Adrenal gland (tissue), 9 donors: ENCODE measurements at regions not wholly inside any gene's neighbourhood (a gene's known extent, or its start where the extent isn't known, plus 50 kb on each side); places are given as distances from the start of the nearest gene placed in this dataset.
"Not testable (repeated sequence)": the region's sequence is repeated elsewhere in the genome, so short reads cannot be mapped to it uniquely, and the experiment has no call there.

ENCODE experiments used
- DNase-seq, 7 donors: peaks; one replicate each; pipeline ENCODE4 v3.0.0-alpha.2; 2019 to 2020
- H3K27ac ChIP-seq, 5 donors: fragments of 200-600 bp; sonication (generic) in 4 of 5; 1 replicate in 3 of 5; 2 replicates in 2 of 5; pipeline versions ENCODE4 v1.5.1 to v1.8.0; 2016 to 2020; ENCODE audit warnings: mild to moderate bottlenecking in 1 of 5
- H3K27me3 ChIP-seq: fragments of 200-600 bp; 2 replicates; pipeline ENCODE4 v1.8.0; 2021
- H3K36me3 ChIP-seq, 2 donors: fragments of 200-600 bp; replicated peaks in 1 of 2; 1 replicate in 1 of 2; 2 replicates in 1 of 2; pipeline versions ENCODE4 v1.5.1 to v1.8.0; 2018 to 2022
- H3K4me1 ChIP-seq, 2 donors: fragments of 200-600 bp; replicated peaks in 1 of 2; 1 replicate in 1 of 2; 2 replicates in 1 of 2; pipeline versions ENCODE4 v1.5.1 to v1.8.0; 2018 to 2021
- H3K4me3 ChIP-seq, 4 donors: fragments of 200-600 bp; sonication (generic) in 3 of 4; one replicate each; pipeline ENCODE4 v1.5.1; 2016 to 2018
- H3K9me3 ChIP-seq, 3 donors: fragments of 200-600 bp; sonication (generic) in 1 of 3; replicated peaks in 1 of 3; 1 replicate in 2 of 3; 2 replicates in 1 of 3; pipeline versions ENCODE4 v1.5.1 to v1.8.0; 2016 to 2021
- POLR2A ChIP-seq, 2 donors: fragments of 450-650 bp; IDR thresholded peaks; one replicate each; pipeline ENCODE4 v1.6.1; 2017; ENCODE audit warnings: antibody characterized with exemption in 2 of 2, mild to moderate bottlenecking in 2 of 2, moderate library complexity in 1 of 2
- WGBS, 4 donors: extraction: QIAGEN DNeasy Blood & Tissue Kit in 2 of 4; methylation state at CpG; one replicate each; pipeline versions ENCODE4 v1.1.5 to v1.1.7; 2013 to 2017; 5-methylcytosine and 5-hydroxymethylcytosine counted together
- intact Hi-C, 2 donors: fragments of 100-400 bp; cut with DNase I; formaldehyde crosslinking; loops; one replicate each; pipeline versions ENCODE4 v1.14.1 to v1.15.0; 2022 to 2023
- TF ChIP-seq, protein P1 (sequence below), 6 experiments: fragments of 450-650 bp in 4 of 6; fragments of 200-600 bp in 2 of 6; sonication (generic) in 1 of 6; IDR thresholded peaks; 1 replicate in 5 of 6; 2 replicates in 1 of 6; pipeline versions ENCODE4 v1.5.1 to v1.8.0; 2016 to 2021; ENCODE audit warnings: antibody characterized with exemption in 6 of 6, mild to moderate bottlenecking in 2 of 6, moderate library complexity in 1 of 6
- donor health status: healthy with polysubstance abuse.
- donor health status: Bipolar disorder and iron deficiency.
- donor health status: DM: yes; HTN: yes; CAD: no.
- donor health status: DM: no; HTN: no; CAD: no.
- donor health status: DM: no; HTN: no; CAD: no.

- no peak overlapping the region for H3K4me3 ChIP-seq
- H3K36me3 ChIP-seq, result no peaks in the 10 kb centered on the region
- no peaks in the 10 kb centered on the region for H3K4me1 ChIP-seq
- WGBS, 4 donors, result 78 to 90% (median 80%) methylated on average over 1 of the region's 1 CpG
- no peak for DNase-seq
- no peaks in the 10 kb centered on the region for H3K27me3 ChIP-seq
- no peak overlapping the region for H3K27ac ChIP-seq
- TF ChIP-seq, protein P1, sequence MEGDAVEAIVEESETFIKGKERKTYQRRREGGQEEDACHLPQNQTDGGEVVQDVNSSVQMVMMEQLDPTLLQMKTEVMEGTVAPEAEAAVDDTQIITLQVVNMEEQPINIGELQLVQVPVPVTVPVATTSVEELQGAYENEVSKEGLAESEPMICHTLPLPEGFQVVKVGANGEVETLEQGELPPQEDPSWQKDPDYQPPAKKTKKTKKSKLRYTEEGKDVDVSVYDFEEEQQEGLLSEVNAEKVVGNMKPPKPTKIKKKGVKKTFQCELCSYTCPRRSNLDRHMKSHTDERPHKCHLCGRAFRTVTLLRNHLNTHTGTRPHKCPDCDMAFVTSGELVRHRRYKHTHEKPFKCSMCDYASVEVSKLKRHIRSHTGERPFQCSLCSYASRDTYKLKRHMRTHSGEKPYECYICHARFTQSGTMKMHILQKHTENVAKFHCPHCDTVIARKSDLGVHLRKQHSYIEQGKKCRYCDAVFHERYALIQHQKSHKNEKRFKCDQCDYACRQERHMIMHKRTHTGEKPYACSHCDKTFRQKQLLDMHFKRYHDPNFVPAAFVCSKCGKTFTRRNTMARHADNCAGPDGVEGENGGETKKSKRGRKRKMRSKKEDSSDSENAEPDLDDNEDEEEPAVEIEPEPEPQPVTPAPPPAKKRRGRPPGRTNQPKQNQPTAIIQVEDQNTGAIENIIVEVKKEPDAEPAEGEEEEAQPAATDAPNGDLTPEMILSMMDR (IDR thresholded peaks at IDR 0.05), result no peak
- no peak for TF ChIP-seq POLR2A (IDR thresholded peaks at IDR 0.05)
- intact Hi-C loops, result no loop called here
- no peaks in the 10 kb centered on the region for H3K9me3 ChIP-seq
Measured at GRCh38 chr11:87894961-87895360, 280.3 kb downstream of the RAB38 start.

DNA sequence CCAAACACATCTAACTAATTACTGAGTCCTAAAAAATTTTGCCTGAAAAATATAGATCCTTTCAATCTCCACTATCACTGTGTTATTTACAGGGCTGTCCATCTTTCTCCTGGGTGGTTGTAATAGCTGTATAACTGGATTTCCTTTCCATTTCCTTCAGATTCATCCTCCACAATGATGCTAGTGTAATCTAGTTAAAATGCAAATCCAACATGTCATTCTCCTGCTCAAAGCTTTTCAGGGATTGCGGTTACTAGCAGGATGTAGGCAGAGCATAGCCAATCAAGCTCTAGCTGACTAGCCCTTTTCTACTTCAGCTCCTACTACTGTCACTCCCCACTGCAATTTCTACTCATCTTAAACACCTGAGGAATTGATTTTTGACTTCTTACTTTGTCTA, 283.0 kb downstream of the RAB38 start:
- TF ChIP-seq, protein P1 (IDR thresholded peaks at IDR 0.05), result no peak
- no peak for TF ChIP-seq POLR2A (IDR thresholded peaks at IDR 0.05)
- H3K4me1 ChIP-seq, result no peaks in the 10 kb centered on the region
- intact Hi-C loops, result no loop called here
- H3K27ac ChIP-seq, result no peak overlapping the region
- no peak overlapping the region for H3K4me3 ChIP-seq
- H3K27me3 ChIP-seq, result no peaks in the 10 kb centered on the region
- no peaks in the 10 kb centered on the region for H3K36me3 ChIP-seq
- no peak for DNase-seq
- no peaks in the 10 kb centered on the region for H3K9me3 ChIP-seq
- 86 to 93% (median 90%) methylated on average over 1 of the region's 1 CpG for WGBS, 4 donors

- TF ChIP-seq POLR2A (IDR thresholded peaks at IDR 0.05), result no peak
- TF ChIP-seq, protein P1 (IDR thresholded peaks at IDR 0.05), result no peak
- no peaks in the 10 kb centered on the region for H3K27me3 ChIP-seq
- no peak overlapping the region for H3K27ac ChIP-seq
- no peaks in the 10 kb centered on the region for H3K4me1 ChIP-seq
- DNase-seq, result no peak
- H3K4me3 ChIP-seq, result no peak overlapping the region
- H3K9me3 ChIP-seq, result no peaks in the 10 kb centered on the region
- no peaks in the 10 kb centered on the region for H3K36me3 ChIP-seq
- intact Hi-C loops, result no loop called here
Measured at GRCh38 chr11:87889126-87889525, 286.1 kb downstream of the RAB38 start.

DNA sequence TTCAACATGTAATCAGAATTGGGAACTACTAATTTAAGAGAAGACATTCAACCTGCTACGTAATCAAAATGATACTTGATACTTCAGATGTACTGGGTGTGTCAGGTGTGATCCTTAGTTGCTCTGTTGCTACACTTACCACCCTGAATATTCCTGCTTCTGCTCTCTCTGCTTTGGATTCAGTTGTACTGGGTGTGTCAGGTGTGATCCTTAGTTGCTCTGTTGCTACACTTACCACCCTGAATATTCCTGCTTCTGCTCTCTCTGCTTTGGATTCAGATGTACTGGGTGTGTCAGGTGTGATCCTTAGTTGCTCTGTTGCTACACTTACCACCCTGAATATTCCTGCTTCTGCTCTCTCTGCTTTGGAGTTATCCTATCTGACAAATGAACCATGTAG, 290.2 kb downstream of the RAB38 start:
- H3K4me1 ChIP-seq, H3K36me3 ChIP-seq, H3K4me3 ChIP-seq, intact Hi-C loops, H3K27ac ChIP-seq, H3K27me3 ChIP-seq, DNase-seq, H3K9me3 ChIP-seq: not testable (repeated sequence)
- 86 to 94% (median 90%) methylated on average over 1 of the region's 1 CpG for WGBS, 4 donors

- Histone ChIP-seq H3K27me3 (no peaks in the 10 kb centered on the region), H3K4me1 (no peaks in the 10 kb centered on the region), H3K9me3 (no peaks in the 10 kb centered on the region), H3K4me3 (no peak overlapping the region), H3K36me3 (no peaks in the 10 kb centered on the region), H3K27ac (no peak overlapping the region)
- WGBS, 4 donors, result 79 to 87% (median 86%) methylated on average over 4 of the region's 4 CpGs
- TF ChIP-seq POLR2A (IDR thresholded peaks at IDR 0.05), result no peak
- intact Hi-C loops, result no loop called here
- no peak for DNase-seq
Measured at GRCh38 chr11:87879118-87879517, 296.1 kb downstream of the RAB38 start.
